HuH-7.5 (cell line): ENCODE measurements at regions not wholly inside any gene's neighbourhood (a gene's known extent, or its start where the extent isn't known, plus 50 kb on each side); places are given as distances from the start of the nearest gene placed in this dataset.
"Not testable (repeated sequence)": the region's sequence is repeated elsewhere in the genome, so short reads cannot be mapped to it uniquely, and the experiment has no call there.

Experiments
- DNase-seq: peaks from one replicate; pipeline ENCODE4 v3.0.0; 2011; ENCODE audit warnings: low spot score

GRCh38 chr2:181737302-181737701 is 57.0 kb upstream of the NEUROD1 start:
- not testable (repeated sequence) for DNase-seq

GRCh38 chr2:181738074-181738473 is 57.8 kb upstream of the NEUROD1 start:
- no peak for DNase-seq

GRCh38 chr2:181738563-181738962 is 58.2 kb upstream of the NEUROD1 start:
- DNase-seq: no peak

- DNase-seq: no peak
Observed at GRCh38 chr2:181741756-181742155, 61.4 kb upstream of the NEUROD1 start.

GRCh38 chr2:181742361-181742760 is 62.0 kb upstream of the NEUROD1 start:
- no peak for DNase-seq

- DNase-seq: peak; percentile 13
Observed at GRCh38 chr2:181742922-181743722, 62.8 kb upstream of the NEUROD1 start.

GRCh38 chr2:181743723-181744031 is 63.4 kb upstream of the NEUROD1 start:
- no peak for DNase-seq

- no peak for DNase-seq
Observed at GRCh38 chr2:181745796-181746540, 65.7 kb upstream of the NEUROD1 start.

- no peak for DNase-seq
Observed at GRCh38 chr2:181746844-181747243, 66.5 kb upstream of the NEUROD1 start.

GRCh38 chr2:181750305-181750704 is 70.0 kb upstream of the NEUROD1 start:
- no peak for DNase-seq

- no peak for DNase-seq
Observed at GRCh38 chr2:181751266-181752030, 71.1 kb upstream of the NEUROD1 start.

GRCh38 chr2:181752301-181752700 is 72.0 kb upstream of the NEUROD1 start:
- no peak for DNase-seq

- DNase-seq: no peak
Observed at GRCh38 chr2:181753686-181754085, 73.4 kb upstream of the NEUROD1 start.

- DNase-seq: no peak
Observed at GRCh38 chr2:181754105-181754504, 73.8 kb upstream of the NEUROD1 start.

GRCh38 chr2:181755181-181755580 is 74.9 kb upstream of the NEUROD1 start:
- no peak for DNase-seq

GRCh38 chr2:181760521-181760920 is 80.2 kb upstream of the NEUROD1 start:
- no peak for DNase-seq

GRCh38 chr2:181761175-181761574 is 80.9 kb upstream of the NEUROD1 start:
- DNase-seq: no peak

- no peak for DNase-seq
Observed at GRCh38 chr2:181762000-181762399, 81.7 kb upstream of the NEUROD1 start.

- no peak for DNase-seq
Observed at GRCh38 chr2:181762848-181763247, 82.5 kb upstream of the NEUROD1 start.

GRCh38 chr2:181763423-181763822 is 83.1 kb upstream of the NEUROD1 start:
- DNase-seq: no peak

GRCh38 chr2:181764095-181764963 is 84.0 kb upstream of the NEUROD1 start:
- no peak for DNase-seq

GRCh38 chr2:181766129-181766528 is 85.8 kb upstream of the NEUROD1 start:
- no peak for DNase-seq
